CD4-positive, alpha-beta T cell treated with Interleukin-2 at 100 ng/mL for 4 hours (primary cell): ENCODE measurements at regions not wholly inside any gene's neighbourhood (a gene's known extent, or its start where the extent isn't known, plus 50 kb on each side); places are given as distances from the start of the nearest gene placed in this dataset.

Experiments
- DNase-seq: peaks from one replicate; pipeline ENCODE4 v3.0.0-alpha.2; 2020; ENCODE audit warnings: low spot score

GRCh38 chr20:57027777-57028176, 238.7 kb downstream of the BMP7 start:
- DNase-seq, result no peak

DNA sequence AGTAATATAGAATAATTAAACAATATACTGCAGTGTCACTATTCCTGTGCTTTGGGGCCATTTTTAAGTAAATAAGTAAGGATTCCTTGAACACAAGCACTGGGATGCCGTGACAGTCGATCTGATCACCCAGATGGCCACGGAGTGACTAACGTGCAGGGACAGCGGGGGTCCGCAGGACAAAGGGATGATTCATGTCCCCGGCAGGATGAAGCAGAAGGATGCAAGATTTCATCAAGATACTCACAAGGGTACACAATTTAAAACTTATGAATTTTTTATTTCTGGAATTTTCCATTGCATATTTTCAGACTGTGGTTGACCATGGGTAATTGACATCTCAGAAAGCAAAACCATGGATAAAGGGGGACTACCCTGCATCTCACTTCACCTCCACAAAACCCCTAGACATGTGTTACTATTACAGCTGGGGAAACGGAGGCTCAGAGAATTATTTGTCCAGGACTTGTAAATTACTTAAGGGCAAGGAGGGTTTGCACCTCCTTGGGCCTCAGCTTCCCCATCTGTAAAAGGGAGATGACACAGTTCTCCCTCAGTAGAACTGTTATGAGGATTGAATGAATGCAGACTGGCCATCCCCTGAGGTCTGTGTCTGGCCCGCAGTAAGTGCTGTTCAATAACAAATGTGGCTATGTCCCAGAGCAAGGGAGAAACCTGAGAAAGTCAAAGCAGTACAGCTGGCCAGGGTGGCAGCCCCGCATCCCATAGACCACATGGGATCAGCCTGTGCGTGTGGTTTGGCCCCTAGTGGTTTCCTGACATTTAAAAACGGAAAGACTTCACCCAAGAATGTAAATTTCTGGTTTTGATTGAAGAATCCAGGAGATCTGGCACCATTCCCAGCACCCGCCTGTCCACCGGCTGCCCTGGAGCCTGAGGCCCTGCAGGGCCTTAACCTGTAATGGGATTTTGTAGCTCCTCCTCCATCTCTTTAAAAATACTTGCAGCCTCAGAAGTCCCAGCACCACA, 235.5 kb downstream of the BMP7 start:
- no peak for DNase-seq

DNA sequence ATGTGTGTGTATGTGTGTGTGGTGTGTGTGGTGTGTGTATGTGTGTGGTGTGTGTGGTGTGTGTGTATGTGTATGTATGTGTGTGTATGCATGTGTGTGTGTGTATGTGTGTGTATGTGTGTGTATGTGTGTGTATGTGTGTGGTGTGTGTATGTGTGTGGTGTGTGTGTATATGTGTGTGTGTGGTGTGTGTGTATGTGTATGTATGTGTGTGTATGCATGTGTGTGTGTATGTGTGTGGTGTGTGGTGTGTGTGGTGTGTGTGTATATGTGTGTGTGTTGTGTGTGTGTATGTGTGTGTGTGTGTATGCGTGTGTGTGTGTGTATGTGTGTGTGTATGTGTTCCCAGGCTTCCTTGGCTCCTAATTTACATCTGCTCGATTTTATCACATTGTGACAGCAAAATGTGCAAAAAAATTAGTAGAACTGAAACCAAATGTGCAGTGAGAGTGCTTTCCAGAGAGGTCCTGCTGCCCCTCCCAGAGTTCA, 234.5 kb downstream of the BMP7 start:
- DNase-seq, result no peak

- no peak for DNase-seq
These were observed 233.6 kb downstream of the BMP7 start for GRCh38 chr20:57032847-57033246.

- DNase-seq, result no peak
These were observed 232.4 kb downstream of the BMP7 start for GRCh38 chr20:57034001-57034400.

GRCh38 chr20:57037689-57038088, 228.8 kb downstream of the BMP7 start:
- DNase-seq, result no peak

GRCh38 chr20:57038608-57039440, 227.6 kb downstream of the BMP7 start:
- DNase-seq, result no peak

- DNase-seq, result no peak
These were observed 226.0 kb downstream of the BMP7 start for GRCh38 chr20:57040466-57040865.

- DNase-seq, result no peak
These were observed 225.5 kb downstream of the BMP7 start for GRCh38 chr20:57040924-57041323.

- DNase-seq, result no peak
These were observed 223.3 kb downstream of the BMP7 start for GRCh38 chr20:57043091-57043490.

DNA sequence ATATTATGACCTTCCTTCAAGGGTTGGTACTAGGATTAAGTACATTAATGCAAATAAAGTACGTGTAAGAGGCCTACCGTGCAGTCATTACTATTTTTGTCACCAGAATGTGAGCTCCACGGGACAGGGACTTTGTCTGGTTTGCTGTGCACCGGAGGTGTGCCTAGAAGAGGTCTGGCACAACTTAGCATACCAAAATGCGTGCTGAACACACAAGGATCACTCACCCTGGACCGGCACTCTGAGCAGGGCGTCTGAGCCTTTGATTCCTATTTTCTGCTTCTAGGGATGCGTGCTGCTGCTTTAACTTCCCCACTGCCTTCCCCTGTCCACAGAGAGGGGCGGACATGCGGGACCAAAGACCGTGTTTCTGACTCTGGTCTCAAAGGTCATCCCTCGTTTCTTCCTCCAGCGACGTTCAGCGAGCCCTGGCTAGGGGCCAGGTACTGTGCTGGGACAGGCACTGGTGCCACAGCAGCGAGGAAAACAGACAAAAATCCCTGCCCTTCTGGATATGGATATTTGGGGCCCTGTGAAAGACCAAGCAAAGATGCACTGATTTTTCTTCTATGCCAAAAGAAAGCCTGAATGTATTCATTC, 222.7 kb downstream of the BMP7 start:
- DNase-seq, result no peak

DNA sequence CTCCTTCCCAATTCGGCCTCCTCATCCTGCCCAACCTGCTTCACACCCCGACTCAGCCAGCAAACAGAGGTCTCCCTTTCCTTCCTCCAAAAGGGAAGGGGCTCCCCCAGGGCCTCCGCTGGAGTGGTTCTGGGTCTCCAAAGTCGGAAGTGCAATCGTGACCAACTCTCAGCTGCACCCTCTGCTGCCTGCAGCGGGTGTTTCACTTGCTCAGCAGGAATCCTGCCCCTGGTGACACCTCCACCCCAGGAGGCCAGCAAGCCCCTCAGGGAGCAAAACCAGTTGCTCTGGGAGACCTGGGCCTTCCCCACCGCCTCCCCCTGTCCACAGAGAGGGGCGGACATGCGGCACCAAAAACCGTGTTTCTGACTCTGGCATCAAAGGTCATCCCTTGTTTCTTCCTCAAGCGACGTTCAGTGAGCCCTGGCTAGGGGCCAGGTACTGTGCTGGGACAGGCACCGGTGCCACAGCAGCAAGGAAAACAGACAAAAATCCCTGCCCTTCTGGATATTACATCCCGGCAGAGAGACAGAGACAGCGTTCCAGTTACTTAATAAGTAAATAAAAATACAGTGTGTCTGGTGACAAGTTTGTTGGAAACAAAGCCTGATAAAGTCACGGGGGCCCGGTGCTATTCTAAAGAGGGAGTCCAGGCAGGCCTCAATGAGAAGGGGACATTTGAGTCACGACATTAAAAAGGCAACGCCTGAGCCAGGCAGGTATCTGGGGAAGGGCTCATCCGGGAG, 219.0 kb downstream of the BMP7 start:
- DNase-seq, result no peak

DNA sequence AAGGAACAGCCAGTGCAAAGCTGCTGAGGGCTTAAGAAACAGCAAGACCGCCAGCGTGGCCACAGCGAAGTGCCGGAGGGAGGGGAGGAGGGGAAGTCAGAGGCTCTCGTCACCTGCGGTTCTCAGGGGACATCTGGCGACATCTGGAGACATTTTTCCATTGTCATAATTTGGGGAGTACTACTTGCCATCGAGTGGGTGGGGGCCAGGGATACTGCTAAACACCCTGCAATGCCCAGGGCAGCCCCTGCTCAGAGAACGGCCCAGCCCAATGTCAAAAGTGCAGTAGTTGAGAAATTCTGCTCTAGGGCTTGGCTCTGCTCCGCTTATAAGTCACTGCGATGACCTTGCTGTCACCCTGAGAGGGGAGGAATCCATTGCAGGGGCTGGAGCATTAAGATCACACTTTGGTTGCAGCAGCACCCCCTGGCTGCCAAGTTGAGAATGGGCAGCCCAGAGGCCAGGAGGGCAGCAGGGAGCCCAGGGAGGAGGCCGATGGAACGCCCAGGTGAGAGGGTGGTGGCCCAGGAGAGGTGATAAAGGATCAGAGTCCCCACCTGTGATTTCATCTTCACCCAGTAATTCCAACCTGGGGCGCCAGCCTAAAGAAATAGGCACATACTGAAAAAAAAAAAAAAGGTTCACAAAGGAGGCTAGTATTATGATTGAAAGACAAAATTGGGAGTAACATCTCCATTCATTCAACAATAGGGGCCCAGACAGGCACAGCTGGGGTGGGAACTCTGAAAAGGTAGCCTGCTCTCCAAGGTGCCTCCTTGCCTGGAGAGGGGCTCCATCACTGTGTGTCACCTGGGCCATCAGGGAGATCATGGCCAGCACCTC, 218.2 kb downstream of the BMP7 start:
- no peak for DNase-seq

GRCh38 chr20:57049296-57049695, 217.1 kb downstream of the BMP7 start:
- no peak for DNase-seq

DNA sequence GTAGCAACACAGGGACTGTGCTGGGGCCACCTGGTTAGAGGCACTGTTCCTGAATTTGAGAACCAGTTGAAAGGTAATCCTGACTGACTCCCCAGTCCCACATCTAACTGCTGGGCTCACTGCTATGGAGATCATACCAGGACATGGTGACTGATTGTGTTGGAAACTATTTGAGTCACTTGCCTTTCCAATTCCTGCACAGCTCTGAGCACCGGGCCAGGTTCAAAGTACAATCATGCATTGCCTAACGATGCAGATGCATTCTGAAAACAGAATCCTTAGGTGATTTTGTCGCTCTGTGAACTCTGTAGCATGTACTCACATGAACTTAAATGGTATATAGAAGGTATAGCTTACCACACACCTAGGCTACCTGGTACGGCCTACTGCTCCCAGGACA, 215.3 kb downstream of the BMP7 start:
- DNase-seq, result no peak

DNA sequence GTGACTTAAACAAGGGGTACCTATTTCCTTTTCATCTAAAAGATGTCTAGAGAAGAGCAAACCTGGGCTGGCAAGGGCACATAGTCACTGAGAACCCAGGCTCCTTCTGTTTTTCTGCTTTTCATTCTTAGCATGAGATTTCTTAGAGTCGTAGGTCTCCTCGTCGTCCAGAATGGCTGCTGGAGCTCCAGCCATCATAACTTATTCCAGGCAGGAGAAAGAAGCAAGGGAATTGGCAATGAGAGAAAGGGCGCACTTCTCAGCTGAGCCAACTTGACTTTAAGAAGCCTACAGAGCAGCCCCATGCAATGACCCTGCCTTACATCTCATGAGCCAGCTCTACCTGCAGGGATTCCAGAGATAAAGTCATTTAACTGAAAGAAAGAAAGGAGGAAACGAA, 213.4 kb downstream of the BMP7 start:
- no peak for DNase-seq

GRCh38 chr20:57053793-57054552, 212.5 kb downstream of the BMP7 start:
- DNase-seq, result no peak

GRCh38 chr20:57055345-57055744, 211.1 kb downstream of the BMP7 start:
- DNase-seq, result no peak

- DNase-seq, result no peak
These were observed 209.8 kb downstream of the BMP7 start for GRCh38 chr20:57056651-57057050.

DNA sequence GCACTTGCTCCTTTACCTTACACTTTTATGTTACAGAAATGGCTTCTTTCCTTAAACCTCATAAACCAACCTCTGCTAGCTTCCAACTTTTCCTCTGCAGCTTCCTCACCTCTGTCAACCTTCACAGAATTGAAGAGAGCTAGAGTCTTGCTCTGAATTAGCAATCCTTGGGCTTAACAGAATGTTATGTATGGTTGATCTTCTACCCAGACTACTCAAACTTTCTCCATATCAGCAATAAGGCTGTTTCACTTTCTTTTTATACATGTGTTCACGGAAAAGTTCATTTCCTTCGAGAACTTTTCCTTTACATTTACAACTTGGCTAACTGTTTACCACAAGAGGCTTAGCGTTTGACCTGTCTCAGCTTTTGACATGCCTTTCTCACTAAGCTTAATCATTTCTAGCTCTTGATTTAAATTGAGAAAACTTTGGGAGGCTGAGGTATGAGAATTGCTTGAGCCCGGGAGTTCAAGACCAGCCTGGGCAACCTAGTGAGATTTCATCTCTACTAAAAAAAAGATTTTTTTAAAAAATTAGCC, 207.3 kb downstream of the BMP7 start:
- no peak for DNase-seq
